Stimulated activated CD4-positive, alpha-beta T cell treated with anti-CD3 and anti-CD28 coated beads, Interleukin-1b, Interleukin-23, amount 100 ng/mL, for 4 hours (primary cell): ENCODE measurements at regions not wholly inside any gene's neighbourhood (a gene's known extent, or its start where the extent isn't known, plus 50 kb on each side); places are given as distances from the start of the nearest gene placed in this dataset.

Experiments
- DNase-seq, 2 donors: peaks; one replicate each; pipeline ENCODE4 v3.0.0-alpha.2; 2020; ENCODE audit warnings: low read depth in 2 of 2

DNA sequence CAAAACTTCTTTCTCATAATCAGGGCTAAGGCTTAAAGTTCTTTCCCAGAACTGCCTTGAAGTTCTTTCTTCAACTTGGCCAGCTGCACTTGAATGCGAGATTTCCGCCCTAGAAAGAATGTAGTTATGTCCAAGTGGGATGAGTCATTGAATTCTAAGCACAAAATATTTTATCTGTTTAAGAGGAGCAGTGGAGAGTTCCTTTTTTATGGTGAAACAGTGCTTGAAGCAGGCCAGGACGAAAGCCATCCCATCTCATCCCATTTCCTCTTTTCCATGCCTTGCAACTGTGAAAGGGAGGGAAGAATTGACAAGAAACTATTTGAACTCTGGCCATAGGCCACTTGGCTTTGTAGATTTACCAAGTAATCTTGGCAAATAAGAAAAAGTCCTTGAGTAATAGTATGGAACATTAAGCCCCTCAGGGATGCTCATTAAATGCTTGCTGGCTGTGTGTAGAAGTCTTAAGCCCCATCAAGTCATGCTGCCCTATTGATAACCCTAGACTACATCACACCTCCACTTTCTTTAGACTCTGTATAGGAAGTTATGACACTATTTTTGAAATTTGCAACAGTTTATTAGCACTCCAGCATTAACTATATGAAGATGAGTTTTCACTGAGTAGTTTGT, 174.5 kb downstream of the KCTD12 start:
- DNase-seq, result no peak

- DNase-seq, result no peak
Observed at GRCh38 chr13:76709851-76710250, 176.4 kb downstream of the KCTD12 start.

DNA sequence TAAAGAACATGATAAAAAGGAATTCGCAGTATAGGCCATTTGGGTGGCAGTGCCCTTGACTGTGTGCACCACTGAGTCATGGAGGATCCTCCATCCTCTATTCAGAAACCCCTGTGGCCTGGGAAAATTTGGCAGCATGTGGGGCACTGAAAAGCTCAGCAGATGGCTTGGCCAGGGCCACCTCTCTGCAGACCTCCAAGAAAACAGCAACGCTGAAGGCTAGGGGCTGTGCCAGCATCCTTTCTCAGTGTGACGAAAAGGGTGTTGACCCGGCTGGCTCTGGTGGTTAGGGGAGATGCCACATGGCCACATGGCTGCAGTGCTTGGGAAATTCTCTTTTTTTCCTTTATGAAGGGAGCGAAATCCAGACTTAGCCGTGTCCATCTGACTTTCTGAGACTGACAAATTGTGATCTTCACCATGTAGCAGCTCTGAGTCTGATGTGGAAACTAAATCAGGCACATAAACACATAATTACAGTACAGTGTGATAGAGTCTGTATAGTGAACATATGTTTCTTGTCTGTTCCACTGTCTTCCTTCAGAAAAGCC, 178.0 kb downstream of the KCTD12 start:
- no peak for DNase-seq

DNA sequence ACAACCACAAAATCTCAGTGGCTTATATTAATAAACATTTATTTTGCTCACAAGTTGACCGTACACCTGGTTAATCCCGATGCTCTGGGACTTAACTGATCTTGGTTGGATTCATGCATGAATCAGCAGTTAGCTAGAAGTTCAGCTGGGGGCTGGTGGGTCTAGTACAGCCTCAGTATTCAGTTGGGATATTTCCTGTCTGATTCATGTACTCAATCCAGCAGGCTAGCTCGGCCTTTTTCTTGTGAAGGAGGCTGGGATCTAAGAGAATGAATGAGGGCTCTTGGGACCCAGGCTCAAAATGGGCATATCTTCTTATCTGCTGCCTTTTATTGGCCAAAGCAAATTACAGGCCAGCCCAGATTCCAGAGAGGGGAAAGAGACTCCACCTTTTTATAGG, 178.8 kb downstream of the KCTD12 start:
- no peak for DNase-seq

DNA sequence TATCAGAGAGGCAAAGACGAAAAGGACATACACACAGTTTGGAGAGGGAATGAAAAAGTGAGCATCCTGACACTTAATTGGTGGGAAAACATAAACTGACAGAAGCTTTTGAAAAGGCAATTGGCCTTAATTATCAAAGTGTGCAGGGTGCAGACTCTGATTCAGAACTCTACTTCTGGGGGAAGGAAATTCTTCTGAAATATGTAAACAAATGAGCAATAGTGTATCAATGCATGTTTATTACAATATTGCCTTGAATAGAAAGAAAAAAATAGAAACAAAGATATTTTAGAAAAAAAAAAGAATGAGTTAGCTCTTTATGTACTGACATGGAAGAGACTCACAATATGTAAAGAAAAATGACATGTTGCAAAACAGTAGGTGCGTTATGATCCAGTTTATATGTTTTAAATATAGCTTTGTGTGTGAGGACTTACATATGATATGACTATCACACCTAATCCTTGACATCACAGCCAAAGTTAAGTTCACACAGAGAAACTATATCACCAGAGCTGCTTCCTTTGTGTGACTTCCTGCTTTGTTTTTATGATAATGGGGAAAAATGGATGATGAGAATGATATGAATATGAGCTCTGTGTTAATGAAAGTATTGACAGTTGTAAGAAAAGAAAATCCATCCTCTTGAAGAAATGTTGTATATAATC, 182.4 kb downstream of the KCTD12 start:
- DNase-seq, result no peak

GRCh38 chr13:76703216-76703615, 183.0 kb downstream of the KCTD12 start:
- DNase-seq, result no peak

DNA sequence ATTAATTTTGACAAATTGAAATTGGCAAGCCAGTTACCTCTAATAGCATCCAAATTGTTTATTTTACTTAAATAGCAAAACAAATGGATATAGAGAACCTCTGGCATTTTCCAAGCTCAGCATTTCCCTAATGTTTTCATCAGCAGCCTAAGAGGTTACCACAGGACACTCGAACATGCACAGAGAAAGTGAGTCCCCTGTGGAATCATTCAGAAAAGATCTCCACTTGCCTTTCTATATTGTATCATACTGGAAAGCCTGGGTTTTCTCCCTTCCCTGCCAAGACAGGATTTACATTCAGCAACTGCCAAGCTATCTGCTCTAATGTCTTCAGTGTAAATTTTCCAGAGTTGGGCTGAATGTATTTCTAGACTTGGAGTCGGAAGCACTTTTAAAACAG, 188.9 kb downstream of the KCTD12 start:
- DNase-seq, result no peak

DNA sequence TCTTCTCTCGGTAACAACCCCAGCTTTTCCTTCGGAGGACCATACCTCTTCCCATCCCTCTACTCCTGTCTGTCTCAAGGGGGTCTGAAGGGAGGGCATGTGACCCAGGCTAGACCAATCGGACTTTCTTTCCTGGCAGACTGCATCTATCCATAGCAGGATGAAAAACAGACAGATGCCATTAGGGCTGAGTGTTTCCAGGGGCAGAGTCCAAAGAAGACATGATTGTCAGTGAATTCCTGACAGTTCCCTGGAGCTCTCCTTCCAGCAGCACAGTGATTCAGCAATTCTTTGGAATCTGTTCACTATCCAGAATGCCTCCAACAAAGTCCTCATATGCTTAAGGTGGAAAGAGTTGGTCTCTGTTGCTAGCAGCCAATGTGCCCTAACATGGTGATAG, 189.8 kb downstream of the KCTD12 start:
- DNase-seq, result no peak

GRCh38 chr13:76693086-76693485, 193.1 kb downstream of the KCTD12 start:
- no peak for DNase-seq

DNA sequence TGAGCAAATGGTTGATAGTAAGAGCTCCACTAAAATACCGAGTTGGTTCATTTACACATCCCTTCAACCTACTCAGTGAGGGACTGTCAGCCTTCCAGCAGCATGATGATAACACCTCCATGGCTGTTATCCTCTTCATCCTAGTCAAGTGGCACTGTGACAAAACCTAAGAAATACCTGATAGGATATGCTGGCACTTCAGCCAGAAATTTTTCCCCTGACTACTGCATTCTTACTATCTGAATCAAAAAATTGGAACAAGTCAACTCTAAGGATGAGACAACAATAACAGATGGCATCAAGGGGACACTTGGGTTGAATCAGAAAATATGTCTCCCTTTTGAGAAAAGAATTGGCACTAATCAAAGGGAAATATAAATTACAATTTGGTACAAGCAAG, 193.9 kb downstream of the KCTD12 start:
- DNase-seq, result no peak

GRCh38 chr13:76690611-76691010, 195.6 kb downstream of the KCTD12 start:
- no peak for DNase-seq

GRCh38 chr13:76687467-76687866, 198.7 kb downstream of the KCTD12 start:
- no peak for DNase-seq

DNA sequence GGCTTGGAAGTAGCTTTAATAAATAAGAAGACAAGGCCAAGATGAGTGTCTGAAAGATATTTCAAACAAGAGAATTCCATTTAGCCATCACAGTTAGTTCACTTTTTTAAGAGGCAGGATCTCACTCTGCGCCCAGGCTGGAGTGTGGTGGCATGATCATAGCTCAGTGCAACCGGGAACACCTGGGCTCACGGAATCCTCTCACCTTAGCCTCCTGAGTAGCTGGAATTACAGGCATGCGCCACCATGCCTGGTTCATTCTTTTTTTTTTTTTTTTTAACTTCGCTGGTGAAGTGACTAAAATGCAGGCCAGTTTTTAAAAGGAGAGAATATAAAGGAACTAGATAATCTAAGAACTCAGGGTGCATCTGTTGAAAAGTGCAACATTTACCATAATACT, 200.3 kb downstream of the KCTD12 start:
- no peak for DNase-seq

DNA sequence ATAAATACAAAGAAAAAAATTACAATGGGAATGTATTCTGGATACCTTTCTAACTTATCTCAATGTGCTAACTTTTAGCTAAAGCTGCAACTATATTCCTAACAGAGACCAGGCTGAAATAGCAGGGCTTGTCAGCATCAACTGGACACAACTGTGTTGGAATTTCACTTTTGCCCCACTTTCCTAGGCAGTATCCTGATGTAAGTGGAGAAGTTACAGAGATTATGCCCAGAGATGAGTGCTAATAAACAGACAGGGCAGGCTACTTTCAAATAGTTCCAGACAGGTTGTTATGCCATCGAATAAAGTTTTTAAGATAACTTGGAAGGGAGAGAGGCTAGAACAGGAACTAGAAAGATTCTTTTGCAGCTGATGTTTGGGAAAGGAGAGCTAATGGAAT, 201.9 kb downstream of the KCTD12 start:
- no peak for DNase-seq

DNA sequence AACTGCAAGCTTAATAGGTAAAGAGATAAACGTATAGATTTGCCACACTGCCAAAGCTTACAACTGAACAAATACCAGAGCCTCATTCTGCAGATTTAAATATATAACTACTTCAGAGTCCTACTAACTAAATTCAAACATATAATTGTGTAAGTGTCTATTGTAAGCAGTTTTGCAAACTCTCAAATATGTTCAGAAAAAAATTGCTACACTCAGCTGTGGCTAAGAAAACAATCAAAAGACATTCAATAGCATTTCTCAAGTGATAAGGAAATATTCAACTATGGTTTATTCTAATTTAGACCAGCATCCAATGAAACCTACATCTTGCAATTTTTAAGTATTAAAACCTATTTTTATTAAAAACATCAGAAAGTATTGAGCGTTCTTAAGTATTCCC, 202.4 kb downstream of the KCTD12 start:
- no peak for DNase-seq

DNA sequence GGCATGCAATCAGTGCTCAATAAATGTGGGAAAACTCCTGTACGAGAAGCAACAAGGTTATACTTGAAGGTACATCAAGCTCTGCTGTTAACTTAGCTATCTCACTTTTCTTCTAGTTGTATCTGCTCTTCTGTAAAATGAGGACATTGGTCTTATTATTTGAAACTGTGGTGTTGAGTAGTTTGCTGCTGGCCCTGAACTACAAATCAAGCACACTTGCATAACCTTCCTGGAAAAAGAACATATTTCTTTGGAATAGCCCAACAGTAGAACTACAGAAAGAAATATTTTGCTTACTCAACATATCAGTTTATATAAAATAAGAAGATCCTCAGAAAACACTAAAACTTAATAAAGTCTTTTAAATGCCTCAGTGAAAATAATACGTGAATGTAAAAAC, 203.0 kb downstream of the KCTD12 start:
- no peak for DNase-seq

- DNase-seq, result no peak
Observed at GRCh38 chr13:76680112-76680511, 206.1 kb downstream of the KCTD12 start.

DNA sequence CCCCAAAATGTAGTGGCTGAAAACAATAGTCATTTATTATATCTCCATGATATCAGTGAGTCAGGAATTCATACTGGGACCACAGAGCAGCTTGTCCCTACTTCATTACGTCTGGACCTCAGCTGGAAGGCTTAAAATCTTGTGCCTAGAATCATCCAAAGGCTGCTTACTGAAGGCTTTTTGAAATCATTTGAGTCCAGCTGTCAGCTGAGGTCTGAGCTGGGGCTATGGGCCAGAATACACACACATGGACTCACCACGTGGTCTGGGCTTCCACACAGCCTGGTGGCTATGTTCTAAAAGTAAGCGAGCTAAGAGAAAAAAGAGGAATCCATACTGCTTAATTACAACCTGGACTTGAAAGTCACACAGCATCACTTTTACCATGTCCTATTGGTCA, 209.2 kb downstream of the KCTD12 start:
- no peak for DNase-seq

GRCh38 chr13:76672420-76672819, 213.8 kb downstream of the KCTD12 start:
- no peak for DNase-seq

GRCh38 chr13:76668716-76669115, 217.5 kb downstream of the KCTD12 start:
- no peak for DNase-seq

GRCh38 chr13:76668141-76668540, 218.1 kb downstream of the KCTD12 start:
- DNase-seq, result no peak

DNA sequence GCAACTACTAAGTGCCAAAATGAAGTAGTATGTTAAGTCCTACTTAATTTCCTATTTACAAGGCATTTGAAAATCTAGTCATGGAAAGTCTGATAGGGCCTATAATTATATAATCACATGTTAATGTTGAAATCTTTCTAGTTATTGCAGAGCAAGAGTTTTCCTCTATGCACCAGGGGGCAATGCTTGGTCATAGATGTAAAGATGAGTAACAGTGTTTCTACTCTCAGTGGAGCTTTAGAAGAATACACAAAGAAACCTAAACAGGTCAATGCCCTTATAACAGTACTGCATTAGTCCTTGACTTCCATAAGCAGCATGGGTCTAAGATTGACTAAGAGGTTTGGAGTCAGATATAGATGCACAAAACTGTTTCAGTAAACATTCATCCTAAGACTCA, 218.7 kb downstream of the KCTD12 start:
- no peak for DNase-seq

- DNase-seq, result no peak
Observed at GRCh38 chr13:76663592-76664335, 222.4 kb downstream of the KCTD12 start.
